ENCODE measurements at regions not wholly inside any gene's neighbourhood (a gene's known extent, or its start where the extent isn't known, plus 50 kb on each side); places are given as distances from the start of the nearest gene placed in this dataset.

DNA sequence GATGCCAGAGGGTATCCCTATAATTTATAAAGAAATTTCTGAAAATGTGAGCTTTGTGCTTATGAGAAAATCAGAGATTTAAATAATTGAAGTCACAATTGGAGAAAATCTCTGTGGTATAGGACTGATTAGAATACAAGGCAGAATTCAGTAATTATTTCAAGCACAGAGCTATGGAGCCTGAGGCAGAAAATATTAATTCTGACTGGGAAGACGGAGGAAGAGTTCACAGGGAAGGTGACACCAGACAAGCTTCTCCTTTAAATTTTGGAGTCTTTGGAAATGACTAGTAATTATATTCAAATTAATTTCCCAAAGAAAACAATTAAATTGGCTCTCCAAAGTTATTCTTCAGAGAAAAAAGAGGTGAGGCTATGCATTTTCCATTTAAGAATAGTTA is 121.5 kb downstream of the CHRM3 start:
- Mint-ChIP-seq H3K9me3 (peaks cover 23% of the 10 kb centered on the region), H3K27me3 (no peaks in the 10 kb centered on the region), H3K4me1 (ENCODE audit: low read depth) (no peaks in the 10 kb centered on the region), H3K27ac (no peak overlapping the region), H3K4me3 (no peak overlapping the region), H3K36me3 (ENCODE audit: low read depth) (no peaks in the 10 kb centered on the region)
- ChIA-PET POLR2A (interaction anchor here (0.6 to 0.9 kb wide), 3 partner anchors 8 to 344 kb away, joined by 3 read pairs; no protein-coding TSS in a partner anchor), CTCF (no interaction called here)
- ATAC-seq: no peak
- TF ChIP-seq, protein P1, sequence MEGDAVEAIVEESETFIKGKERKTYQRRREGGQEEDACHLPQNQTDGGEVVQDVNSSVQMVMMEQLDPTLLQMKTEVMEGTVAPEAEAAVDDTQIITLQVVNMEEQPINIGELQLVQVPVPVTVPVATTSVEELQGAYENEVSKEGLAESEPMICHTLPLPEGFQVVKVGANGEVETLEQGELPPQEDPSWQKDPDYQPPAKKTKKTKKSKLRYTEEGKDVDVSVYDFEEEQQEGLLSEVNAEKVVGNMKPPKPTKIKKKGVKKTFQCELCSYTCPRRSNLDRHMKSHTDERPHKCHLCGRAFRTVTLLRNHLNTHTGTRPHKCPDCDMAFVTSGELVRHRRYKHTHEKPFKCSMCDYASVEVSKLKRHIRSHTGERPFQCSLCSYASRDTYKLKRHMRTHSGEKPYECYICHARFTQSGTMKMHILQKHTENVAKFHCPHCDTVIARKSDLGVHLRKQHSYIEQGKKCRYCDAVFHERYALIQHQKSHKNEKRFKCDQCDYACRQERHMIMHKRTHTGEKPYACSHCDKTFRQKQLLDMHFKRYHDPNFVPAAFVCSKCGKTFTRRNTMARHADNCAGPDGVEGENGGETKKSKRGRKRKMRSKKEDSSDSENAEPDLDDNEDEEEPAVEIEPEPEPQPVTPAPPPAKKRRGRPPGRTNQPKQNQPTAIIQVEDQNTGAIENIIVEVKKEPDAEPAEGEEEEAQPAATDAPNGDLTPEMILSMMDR (IDR thresholded peaks at IDR 0.05): no peak
- DNase-seq: no peak
- intact Hi-C loops (cut with micrococcal nuclease): no loop called here

DNA sequence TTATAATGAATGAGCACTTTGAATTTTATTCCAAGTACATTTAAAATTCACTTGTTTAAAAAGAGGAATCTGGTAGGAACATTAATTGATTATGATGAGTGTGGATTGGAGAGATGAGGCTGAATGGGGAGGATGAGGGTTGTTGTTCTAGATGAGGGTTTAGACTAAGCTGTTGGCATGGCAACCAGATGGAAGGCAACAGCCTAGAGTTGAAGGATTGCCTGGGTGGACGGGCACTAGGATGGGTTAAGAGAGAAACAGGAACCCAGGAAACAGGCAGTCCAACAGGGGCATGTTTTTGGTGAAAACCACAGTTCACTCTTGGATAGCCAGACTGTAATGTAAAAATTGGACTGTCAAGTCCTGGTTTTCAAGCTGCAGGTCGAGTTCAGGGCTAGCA is 125.5 kb downstream of the CHRM3 start:
- ChIA-PET CTCF (no interaction called here), POLR2A (no interaction called here)
- no peaks in the 10 kb centered on the region for H3K36me3 Mint-ChIP-seq (ENCODE audit: low read depth)
- no peak overlapping the region for H3K27ac Mint-ChIP-seq
- intact Hi-C loops (cut with micrococcal nuclease): no loop called here
- no peaks in the 10 kb centered on the region for H3K27me3 Mint-ChIP-seq
- H3K4me1 Mint-ChIP-seq (ENCODE audit: low read depth): no peaks in the 10 kb centered on the region
- DNase-seq (no peak), ATAC-seq (no peak)
- no peak overlapping the region for H3K4me3 Mint-ChIP-seq
- TF ChIP-seq, protein P1 (IDR thresholded peaks at IDR 0.05): no peak
- peaks cover 10% of the 10 kb centered on the region for H3K9me3 Mint-ChIP-seq

DNA sequence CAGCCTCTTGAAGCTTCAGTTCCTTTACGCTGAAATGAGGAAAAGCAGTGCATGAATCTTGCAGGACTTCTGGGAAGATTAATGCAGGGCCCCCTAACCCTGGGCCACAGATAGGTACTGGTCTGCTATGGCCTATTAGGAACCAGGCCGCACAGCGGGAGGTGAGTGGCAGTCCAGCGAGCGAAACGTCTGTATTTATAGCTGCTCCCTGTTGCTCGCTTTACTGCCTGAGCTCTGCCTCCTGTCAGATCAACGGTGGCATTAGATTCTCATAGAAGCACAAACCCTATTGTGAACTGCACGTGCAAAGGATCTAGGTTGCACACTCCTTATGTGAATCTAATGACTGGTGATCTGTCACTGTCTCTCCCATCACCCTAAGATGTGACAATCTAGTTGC is 130.2 kb downstream of the CHRM3 start:
- ChIA-PET POLR2A (interaction anchor here (1.3 kb wide), 1 partner anchor 9 kb away, joined by 3 read pairs; no protein-coding TSS in a partner anchor), CTCF (interaction anchor here (0.9 to 1.1 kb wide), 2 partner anchors 10 to 21 kb away, joined by 3 read pairs; no protein-coding TSS in a partner anchor)
- H3K4me3 Mint-ChIP-seq: no peak overlapping the region
- peaks cover 2% of the 10 kb centered on the region for H3K9me3 Mint-ChIP-seq
- ATAC-seq (no peak), DNase-seq (no peak)
- intact Hi-C loops (cut with micrococcal nuclease): no loop called here
- no peak overlapping the region for H3K27ac Mint-ChIP-seq
- H3K4me1 Mint-ChIP-seq (ENCODE audit: low read depth): no peaks in the 10 kb centered on the region
- H3K27me3 Mint-ChIP-seq: no peaks in the 10 kb centered on the region
- H3K36me3 Mint-ChIP-seq (ENCODE audit: low read depth): no peaks in the 10 kb centered on the region
- TF ChIP-seq, protein P1 (IDR thresholded peaks at IDR 0.05): no peak

DNA sequence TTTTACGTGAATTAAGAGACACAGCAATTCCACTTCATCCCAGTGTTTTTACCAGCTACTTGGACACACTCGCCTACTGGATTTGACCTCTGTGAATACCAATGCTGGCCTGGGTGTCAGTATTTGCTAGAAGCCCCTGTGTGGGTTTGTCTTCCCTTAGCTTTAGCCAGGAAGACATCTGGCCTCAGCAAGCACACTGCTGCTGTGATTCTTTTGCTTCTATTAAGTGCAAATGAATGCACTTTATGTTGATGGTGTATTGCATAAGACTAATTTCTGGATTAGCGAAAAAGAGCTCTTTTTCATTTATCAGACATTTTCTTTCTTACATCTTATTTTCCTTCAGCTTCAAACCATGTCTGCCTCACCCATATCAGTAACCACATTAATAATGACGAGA is 140.0 kb downstream of the CHRM3 start:
- DNase-seq: no peak
- Mint-ChIP-seq H3K4me3 (no peak overlapping the region), H3K27me3 (no peaks in the 10 kb centered on the region), H3K4me1 (ENCODE audit: low read depth) (no peaks in the 10 kb centered on the region), H3K9me3 (no peaks in the 10 kb centered on the region), H3K27ac (no peak overlapping the region), H3K36me3 (ENCODE audit: low read depth) (no peaks in the 10 kb centered on the region)
- no peak for ATAC-seq
- POLR2A ChIA-PET: no interaction called here
- intact Hi-C loops (cut with micrococcal nuclease): no loop called here
- TF ChIP-seq, protein P1 (IDR thresholded peaks at IDR 0.05): no peak
- CTCF ChIA-PET: interaction anchor here (1.4 kb wide), 1 partner anchor 10 kb away, joined by 3 read pairs; no protein-coding TSS in a partner anchor

DNA sequence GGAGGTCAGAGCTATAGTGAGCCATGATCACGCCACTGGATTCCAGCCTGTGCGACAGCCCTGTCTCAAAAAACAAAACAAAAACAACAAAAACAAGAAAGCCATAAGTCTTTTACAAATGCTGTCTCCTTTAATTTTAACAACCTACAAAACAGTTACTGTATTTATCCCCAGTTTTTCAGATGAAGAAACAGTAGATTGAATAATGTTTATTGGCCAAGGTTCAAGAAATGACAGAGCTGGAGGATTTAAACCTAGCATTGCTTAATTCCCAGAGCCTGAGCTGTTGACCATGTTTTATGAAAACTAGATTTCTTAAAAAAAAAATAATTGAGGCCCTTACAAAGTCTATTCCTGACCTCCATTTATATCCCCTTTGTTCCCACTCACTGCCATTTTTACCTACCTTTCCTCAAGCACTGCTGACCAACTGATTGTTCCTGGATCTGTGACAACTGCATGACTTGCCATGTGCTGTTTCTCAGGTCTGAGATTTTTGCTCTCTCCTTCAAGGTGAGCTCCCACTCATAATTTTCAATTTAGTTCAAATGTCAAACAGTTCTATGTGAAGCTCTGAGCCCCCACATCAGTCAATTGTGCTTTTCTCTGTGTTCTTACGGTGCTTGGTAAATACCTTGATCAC is 140.8 kb downstream of the CHRM3 start:
- Mint-ChIP-seq H3K4me1 (ENCODE audit: low read depth) (no peaks in the 10 kb centered on the region), H3K27ac (no peak overlapping the region), H3K36me3 (ENCODE audit: low read depth) (no peaks in the 10 kb centered on the region), H3K4me3 (no peak overlapping the region), H3K27me3 (no peaks in the 10 kb centered on the region), H3K9me3 (no peaks in the 10 kb centered on the region)
- intact Hi-C loops (cut with micrococcal nuclease): no loop called here
- ATAC-seq (no peak), DNase-seq (no peak)
- POLR2A ChIA-PET: no interaction called here
- TF ChIP-seq, protein P1 (IDR thresholded peaks at IDR 0.05): no peak
- CTCF ChIA-PET: interaction anchor here (0.6 to 1.4 kb wide), 4 partner anchors 9 to 371 kb away, joined by 3 read pairs; no protein-coding TSS in a partner anchor

All from activated CD8-positive, alpha-beta T cell treated with anti-CD3 and anti-CD28 coated beads for 36 hours (primary cell).